SK-N-DZ (cell line): ENCODE measurements at regions not wholly inside any gene's neighbourhood (a gene's known extent, or its start where the extent isn't known, plus 50 kb on each side); places are given as distances from the start of the nearest gene placed in this dataset.

Source experiments
- DNase-seq: peaks from one replicate; pipeline ENCODE4 v3.0.0-alpha.2; 2015; ENCODE audit warnings: low spot score

- no peak for DNase-seq
Observed at GRCh38 chr10:131731780-131732630, 168.8 kb upstream of the PPP2R2D start.

- DNase-seq = no peak
Observed at GRCh38 chr10:131732631-131733127, 168.1 kb upstream of the PPP2R2D start.

- no peak for DNase-seq
Observed at GRCh38 chr10:131733596-131733995, 167.2 kb upstream of the PPP2R2D start.

GRCh38 chr10:131735577-131735976 lies 165.2 kb upstream of the PPP2R2D start:
- DNase-seq = no peak

GRCh38 chr10:131736321-131736980 lies 164.4 kb upstream of the PPP2R2D start:
- DNase-seq = no peak

GRCh38 chr10:131737543-131738395 lies 163.0 kb upstream of the PPP2R2D start:
- no peak for DNase-seq

- DNase-seq = no peak
Observed at GRCh38 chr10:131738396-131738735, 162.4 kb upstream of the PPP2R2D start.

GRCh38 chr10:131739206-131739605 lies 161.6 kb upstream of the PPP2R2D start:
- no peak for DNase-seq

GRCh38 chr10:131742500-131742951 lies 158.3 kb upstream of the PPP2R2D start:
- DNase-seq = no peak

GRCh38 chr10:131743190-131744151 lies 157.3 kb upstream of the PPP2R2D start:
- DNase-seq = no peak

GRCh38 chr10:131744346-131744745 lies 156.5 kb upstream of the PPP2R2D start:
- no peak for DNase-seq

GRCh38 chr10:131745591-131745990 lies 155.2 kb upstream of the PPP2R2D start:
- no peak for DNase-seq

GRCh38 chr10:131746241-131746711 lies 154.5 kb upstream of the PPP2R2D start:
- DNase-seq = no peak

- DNase-seq = no peak
Observed at GRCh38 chr10:131746785-131747184, 154.0 kb upstream of the PPP2R2D start.

GRCh38 chr10:131747251-131747650 lies 153.6 kb upstream of the PPP2R2D start:
- DNase-seq = no peak

- DNase-seq = no peak
Observed at GRCh38 chr10:131747791-131748190, 153.0 kb upstream of the PPP2R2D start.

GRCh38 chr10:131748191-131748590 lies 152.6 kb upstream of the PPP2R2D start:
- DNase-seq = no peak

GRCh38 chr10:131748831-131749766 lies 151.7 kb upstream of the PPP2R2D start:
- DNase-seq = no peak

GRCh38 chr10:131749767-131750142 lies 151.1 kb upstream of the PPP2R2D start:
- no peak for DNase-seq
